ENCODE measurements at regions not wholly inside any gene's neighbourhood (a gene's known extent, or its start where the extent isn't known, plus 50 kb on each side); places are given as distances from the start of the nearest gene placed in this dataset.

DNA sequence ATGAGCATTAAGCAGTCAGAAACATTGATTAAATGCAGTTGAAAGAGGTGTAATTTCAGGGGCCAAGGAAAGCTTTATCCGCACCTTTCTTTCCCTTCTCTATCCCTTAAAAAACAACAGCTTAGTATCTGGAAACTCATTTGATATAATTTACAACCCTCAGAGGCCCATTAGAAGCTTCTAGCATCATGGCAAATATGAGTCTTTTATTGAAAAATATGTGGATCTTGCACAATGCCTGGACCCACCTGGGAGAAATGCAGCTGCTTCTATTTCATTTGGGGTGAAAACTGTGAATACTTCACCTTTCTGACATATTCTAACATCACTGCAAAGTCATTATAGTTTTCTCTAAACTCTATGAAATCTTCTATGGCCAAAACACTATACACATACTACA is 492.2 kb upstream of the PSMD7 start:
- no peak for TF ChIP-seq POLR2AphosphoS5 (IDR thresholded peaks at IDR 0.05; ENCODE audit: low read depth, low read length)
- TF ChIP-seq, protein P1, sequence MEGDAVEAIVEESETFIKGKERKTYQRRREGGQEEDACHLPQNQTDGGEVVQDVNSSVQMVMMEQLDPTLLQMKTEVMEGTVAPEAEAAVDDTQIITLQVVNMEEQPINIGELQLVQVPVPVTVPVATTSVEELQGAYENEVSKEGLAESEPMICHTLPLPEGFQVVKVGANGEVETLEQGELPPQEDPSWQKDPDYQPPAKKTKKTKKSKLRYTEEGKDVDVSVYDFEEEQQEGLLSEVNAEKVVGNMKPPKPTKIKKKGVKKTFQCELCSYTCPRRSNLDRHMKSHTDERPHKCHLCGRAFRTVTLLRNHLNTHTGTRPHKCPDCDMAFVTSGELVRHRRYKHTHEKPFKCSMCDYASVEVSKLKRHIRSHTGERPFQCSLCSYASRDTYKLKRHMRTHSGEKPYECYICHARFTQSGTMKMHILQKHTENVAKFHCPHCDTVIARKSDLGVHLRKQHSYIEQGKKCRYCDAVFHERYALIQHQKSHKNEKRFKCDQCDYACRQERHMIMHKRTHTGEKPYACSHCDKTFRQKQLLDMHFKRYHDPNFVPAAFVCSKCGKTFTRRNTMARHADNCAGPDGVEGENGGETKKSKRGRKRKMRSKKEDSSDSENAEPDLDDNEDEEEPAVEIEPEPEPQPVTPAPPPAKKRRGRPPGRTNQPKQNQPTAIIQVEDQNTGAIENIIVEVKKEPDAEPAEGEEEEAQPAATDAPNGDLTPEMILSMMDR (IDR thresholded peaks at IDR 0.05): no peak

Data from SK-N-SH (cell line).